ENCODE measurements at regions not wholly inside any gene's neighbourhood (a gene's known extent, or its start where the extent isn't known, plus 50 kb on each side); places are given as distances from the start of the nearest gene placed in this dataset.

DNA sequence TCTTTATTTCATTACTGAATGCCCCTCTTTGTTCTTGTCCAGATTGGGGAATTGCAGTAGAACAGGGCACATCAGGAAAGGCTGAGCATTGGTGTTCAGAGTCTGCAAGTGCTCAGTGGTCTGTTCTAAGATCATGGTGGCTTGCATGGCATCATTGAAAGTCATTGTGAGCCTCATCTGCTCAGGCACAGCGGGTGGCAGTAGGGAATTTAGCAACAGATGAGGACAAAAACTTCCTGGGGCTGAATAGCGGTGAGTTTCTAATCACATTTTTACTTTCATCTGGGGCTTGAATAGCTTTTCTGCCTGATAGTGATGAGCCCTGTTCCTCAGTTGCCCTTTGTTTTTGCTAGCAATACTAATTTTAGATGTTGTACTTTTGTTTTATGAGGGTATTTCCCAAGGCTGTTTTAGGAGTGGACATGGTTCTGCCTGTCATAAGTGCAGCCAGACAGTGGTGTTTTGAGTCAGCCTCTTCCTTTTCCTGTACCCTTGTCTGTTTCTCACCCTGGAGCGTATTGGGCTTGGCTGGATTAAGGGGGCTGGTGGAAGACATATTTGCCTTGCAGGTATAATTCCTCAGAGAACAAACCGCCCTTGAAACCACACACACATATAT, 127.2 kb upstream of the IL12A start:
- TF ChIP-seq, protein P1, sequence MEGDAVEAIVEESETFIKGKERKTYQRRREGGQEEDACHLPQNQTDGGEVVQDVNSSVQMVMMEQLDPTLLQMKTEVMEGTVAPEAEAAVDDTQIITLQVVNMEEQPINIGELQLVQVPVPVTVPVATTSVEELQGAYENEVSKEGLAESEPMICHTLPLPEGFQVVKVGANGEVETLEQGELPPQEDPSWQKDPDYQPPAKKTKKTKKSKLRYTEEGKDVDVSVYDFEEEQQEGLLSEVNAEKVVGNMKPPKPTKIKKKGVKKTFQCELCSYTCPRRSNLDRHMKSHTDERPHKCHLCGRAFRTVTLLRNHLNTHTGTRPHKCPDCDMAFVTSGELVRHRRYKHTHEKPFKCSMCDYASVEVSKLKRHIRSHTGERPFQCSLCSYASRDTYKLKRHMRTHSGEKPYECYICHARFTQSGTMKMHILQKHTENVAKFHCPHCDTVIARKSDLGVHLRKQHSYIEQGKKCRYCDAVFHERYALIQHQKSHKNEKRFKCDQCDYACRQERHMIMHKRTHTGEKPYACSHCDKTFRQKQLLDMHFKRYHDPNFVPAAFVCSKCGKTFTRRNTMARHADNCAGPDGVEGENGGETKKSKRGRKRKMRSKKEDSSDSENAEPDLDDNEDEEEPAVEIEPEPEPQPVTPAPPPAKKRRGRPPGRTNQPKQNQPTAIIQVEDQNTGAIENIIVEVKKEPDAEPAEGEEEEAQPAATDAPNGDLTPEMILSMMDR (conservative IDR thresholded peaks at IDR 0.05; ENCODE audit: low read depth in 2 of 2), result no peak
- TF ChIP-seq EZH2 (IDR thresholded peaks at IDR 0.05; ENCODE audit: low read depth, unreplicated experiment), result no peak
